Neural progenitor cell (in vitro differentiated cells): ENCODE measurements at regions not wholly inside any gene's neighbourhood (a gene's known extent, or its start where the extent isn't known, plus 50 kb on each side); places are given as distances from the start of the nearest gene placed in this dataset.

Experiments
- DNase-seq: peaks from one replicate; pipeline ENCODE4 v3.0.0-alpha.2; 2016; ENCODE audit warnings: low spot score
- H2AFZ ChIP-seq: fragments of 200-600 bp; sonication (generic); replicated peaks from 2 replicates; pipeline ENCODE4 v1.6.1; 2016; ENCODE audit warnings: antibody characterized with exemption
- H3F3A ChIP-seq: fragments of 200-600 bp; sonication (generic); 2 replicates; pipeline ENCODE4 v1.6.1; 2016; ENCODE audit warnings: antibody characterized with exemption, low read depth
- H3K27ac ChIP-seq: fragments of 200-600 bp; sonication (generic); 2 replicates; pipeline ENCODE4 v1.5.1; 2016; ENCODE audit warnings: mild to moderate bottlenecking
- H3K27me3 ChIP-seq: fragments of 200-600 bp; sonication (generic); 2 replicates; pipeline ENCODE4 v1.6.1; 2016; ENCODE audit warnings: mild to moderate bottlenecking, moderate library complexity
- H3K36me3 ChIP-seq: fragments of 200-600 bp; sonication (generic); 2 replicates; pipeline ENCODE4 v1.5.1; 2016
- H3K4me1 ChIP-seq: fragments of 200-600 bp; sonication (generic); 2 replicates; pipeline ENCODE4 v1.6.1; 2016; ENCODE audit warnings: mixed run types
- H3K4me2 ChIP-seq: fragments of 200-600 bp; sonication (generic); 2 replicates; pipeline ENCODE4 v1.6.1; 2016
- H3K4me3 ChIP-seq: fragments of 200-600 bp; sonication (generic); 2 replicates; pipeline ENCODE4 v1.5.1; 2016
- H3K79me2 ChIP-seq: fragments of 200-600 bp; sonication (generic); 2 replicates; pipeline ENCODE4 v1.6.1; 2016; ENCODE audit warnings: low read depth
- H3K9ac ChIP-seq: fragments of 200-600 bp; sonication (generic); 2 replicates; pipeline ENCODE4 v1.6.1; 2016
- H3K9me3 ChIP-seq: fragments of 200-600 bp; sonication (generic); 2 replicates; pipeline ENCODE4 v1.5.1; 2016; ENCODE audit warnings: low read depth
- H4K20me1 ChIP-seq: fragments of 200-600 bp; sonication (generic); 2 replicates; pipeline ENCODE4 v1.6.1; 2016; ENCODE audit warnings: low read depth
- H3K27ac Mint-ChIP-seq: 3 replicates; pipeline ENCODE4 v1.8.0; 2021; ENCODE audit warnings: mixed read lengths
- H3K27me3 Mint-ChIP-seq: 2 replicates; pipeline ENCODE4 v1.8.0; 2022; ENCODE audit warnings: low read depth, mild to moderate bottlenecking, inconsistent platforms, moderate library complexity, mixed read lengths; ENCODE audit not compliant: insufficient read depth
- H3K36me3 Mint-ChIP-seq: 3 replicates; pipeline ENCODE4 v1.8.0; 2021; ENCODE audit warnings: mixed read lengths
- H3K4me1 Mint-ChIP-seq: 3 replicates; pipeline ENCODE4 v1.8.0; 2021; ENCODE audit warnings: mixed read lengths
- H3K4me3 Mint-ChIP-seq: 3 replicates; pipeline ENCODE4 v1.8.0; 2021; ENCODE audit warnings: mild to moderate bottlenecking, moderate library complexity, mixed read lengths
- H3K9me3 Mint-ChIP-seq: 3 replicates; pipeline ENCODE4 v1.8.0; 2020; ENCODE audit warnings: mixed read lengths
- CTCF ChIP-seq: fragments of 200-600 bp; sonication (generic); IDR thresholded peaks from 2 replicates; pipeline ENCODE4 v1.5.1; 2017; ENCODE audit warnings: antibody characterized with exemption, mild to moderate bottlenecking
- EZH2 ChIP-seq: fragments of 200-600 bp; sonication (generic); IDR thresholded peaks from 2 replicates; pipeline ENCODE4 v1.6.1; 2017; ENCODE audit warnings: antibody characterized with exemption, mild to moderate bottlenecking, moderate library complexity
- EZH2phosphoT487 ChIP-seq: fragments of 200-600 bp; sonication (generic); IDR thresholded peaks from 2 replicates; pipeline ENCODE4 v1.6.1; 2017; ENCODE audit warnings: antibody characterized with exemption

GRCh38 chr1:222004784-222005183 is 262.9 kb upstream of the DUSP10 start:
- no peak overlapping the region for H3K4me2 ChIP-seq
- H3K4me3 Mint-ChIP-seq = no peak overlapping the region
- peaks cover 3% of the 10 kb centered on the region for H3K4me1 Mint-ChIP-seq
- H3K36me3 Mint-ChIP-seq = no peaks in the 10 kb centered on the region
- no peaks in the 10 kb centered on the region for H3K9me3 ChIP-seq
- H3K79me2 ChIP-seq = no peaks in the 10 kb centered on the region
- DNase-seq = no peak
- H3K27ac Mint-ChIP-seq = no peak overlapping the region
- peaks cover 5% of the 10 kb centered on the region for H3K27me3 Mint-ChIP-seq
- H4K20me1 ChIP-seq = no peaks in the 10 kb centered on the region
- TF ChIP-seq EZH2phosphoT487 (no peak), EZH2 (no peak), CTCF (no peak)
- H3K27ac ChIP-seq = no peak overlapping the region
- H2AFZ ChIP-seq = no peak overlapping the region
- H3K9me3 Mint-ChIP-seq = no peaks in the 10 kb centered on the region
- H3K27me3 ChIP-seq = no peaks in the 10 kb centered on the region
- H3K4me1 ChIP-seq = no peaks in the 10 kb centered on the region
- no peak overlapping the region for H3K9ac ChIP-seq
- no peak overlapping the region for H3K4me3 ChIP-seq
- H3F3A ChIP-seq = no peaks in the 10 kb centered on the region
- no peaks in the 10 kb centered on the region for H3K36me3 ChIP-seq

GRCh38 chr1:222004034-222004433 is 262.1 kb upstream of the DUSP10 start:
- Mint-ChIP-seq H3K4me3 (no peak overlapping the region), H3K9me3 (no peaks in the 10 kb centered on the region), H3K4me1 (no peaks in the 10 kb centered on the region), H3K27me3 (peaks cover 5% of the 10 kb centered on the region), H3K36me3 (no peaks in the 10 kb centered on the region), H3K27ac (no peak overlapping the region)
- no peaks in the 10 kb centered on the region for H3K27me3 ChIP-seq
- H3F3A ChIP-seq = no peaks in the 10 kb centered on the region
- no peak overlapping the region for H3K9ac ChIP-seq
- DNase-seq = no peak
- H3K36me3 ChIP-seq = no peaks in the 10 kb centered on the region
- H3K4me1 ChIP-seq = no peaks in the 10 kb centered on the region
- TF ChIP-seq EZH2 (no peak), EZH2phosphoT487 (no peak), CTCF (no peak)
- H3K79me2 ChIP-seq = no peaks in the 10 kb centered on the region
- no peak overlapping the region for H2AFZ ChIP-seq
- no peak overlapping the region for H3K4me3 ChIP-seq
- H4K20me1 ChIP-seq = no peaks in the 10 kb centered on the region
- no peaks in the 10 kb centered on the region for H3K9me3 ChIP-seq
- no peak overlapping the region for H3K27ac ChIP-seq
- no peak overlapping the region for H3K4me2 ChIP-seq

GRCh38 chr1:222002503-222002902 is 260.6 kb upstream of the DUSP10 start:
- H2AFZ ChIP-seq = no peak overlapping the region
- no peak overlapping the region for H3K9ac ChIP-seq
- no peaks in the 10 kb centered on the region for H3K9me3 ChIP-seq
- Mint-ChIP-seq H3K36me3 (no peaks in the 10 kb centered on the region), H3K27me3 (peaks cover 7% of the 10 kb centered on the region), H3K27ac (no peak overlapping the region), H3K4me3 (no peak overlapping the region), H3K4me1 (peaks cover 3% of the 10 kb centered on the region), H3K9me3 (no peaks in the 10 kb centered on the region)
- no peaks in the 10 kb centered on the region for H3K4me1 ChIP-seq
- TF ChIP-seq CTCF (no peak), EZH2 (no peak), EZH2phosphoT487 (no peak)
- H3F3A ChIP-seq = no peaks in the 10 kb centered on the region
- no peaks in the 10 kb centered on the region for H3K36me3 ChIP-seq
- H3K4me2 ChIP-seq = no peak overlapping the region
- no peaks in the 10 kb centered on the region for H4K20me1 ChIP-seq
- no peak overlapping the region for H3K4me3 ChIP-seq
- no peaks in the 10 kb centered on the region for H3K79me2 ChIP-seq
- DNase-seq = no peak
- H3K27ac ChIP-seq = no peak overlapping the region
- no peaks in the 10 kb centered on the region for H3K27me3 ChIP-seq

GRCh38 chr1:222000131-222000530 is 258.2 kb upstream of the DUSP10 start:
- Histone ChIP-seq H3K9me3 (no peaks in the 10 kb centered on the region), H3F3A (no peaks in the 10 kb centered on the region), H3K9ac (no peak overlapping the region), H3K4me2 (no peak overlapping the region), H3K79me2 (no peaks in the 10 kb centered on the region), H3K4me3 (no peak overlapping the region), H3K36me3 (no peaks in the 10 kb centered on the region), H2AFZ (no peak overlapping the region), H4K20me1 (no peaks in the 10 kb centered on the region), H3K27ac (no peak overlapping the region), H3K4me1 (no peaks in the 10 kb centered on the region), H3K27me3 (no peaks in the 10 kb centered on the region)
- no peaks in the 10 kb centered on the region for H3K36me3 Mint-ChIP-seq
- H3K27me3 Mint-ChIP-seq = peaks cover 5% of the 10 kb centered on the region
- no peak overlapping the region for H3K27ac Mint-ChIP-seq
- TF ChIP-seq CTCF (no peak), EZH2phosphoT487 (no peak), EZH2 (no peak)
- H3K9me3 Mint-ChIP-seq = no peaks in the 10 kb centered on the region
- peaks cover 3% of the 10 kb centered on the region for H3K4me1 Mint-ChIP-seq
- no peak for DNase-seq
- H3K4me3 Mint-ChIP-seq = no peak overlapping the region
